Hepatocyte (in vitro differentiated cells): ENCODE measurements at regions not wholly inside any gene's neighbourhood (a gene's known extent, or its start where the extent isn't known, plus 50 kb on each side); places are given as distances from the start of the nearest gene placed in this dataset.

Source experiments
- DNase-seq: peaks from one replicate; pipeline ENCODE4 v3.0.0-alpha.2; 2016; ENCODE audit warnings: low spot score
- H2AFZ ChIP-seq: fragments of 200-600 bp; sonication (generic); 2 replicates; pipeline ENCODE4 v1.6.0; 2016; ENCODE audit warnings: antibody characterized with exemption, mild to moderate bottlenecking
- H3K27ac ChIP-seq: fragments of 200-600 bp; sonication (generic); 2 replicates; pipeline ENCODE4 v1.5.1; 2016; ENCODE audit warnings: mild to moderate bottlenecking
- H3K27me3 ChIP-seq: fragments of 200-600 bp; sonication (generic); 2 replicates; pipeline ENCODE4 v1.6.1; 2016
- H3K36me3 ChIP-seq: fragments of 200-600 bp; sonication (generic); replicated peaks from 2 replicates; pipeline ENCODE4 v1.5.1; 2016; ENCODE audit warnings: low read depth; ENCODE audit not compliant: insufficient read depth
- H3K4me1 ChIP-seq: fragments of 200-600 bp; sonication (generic); 2 replicates; pipeline ENCODE4 v1.5.1; 2016; ENCODE audit warnings: mild to moderate bottlenecking, moderate library complexity; ENCODE audit not compliant: insufficient read depth
- H3K4me2 ChIP-seq: fragments of 200-600 bp; sonication (generic); 2 replicates; pipeline ENCODE4 v1.6.0; 2016
- H3K4me3 ChIP-seq: fragments of 200-600 bp; sonication (generic); 2 replicates; pipeline ENCODE4 v1.5.1; 2016; ENCODE audit warnings: mild to moderate bottlenecking
- H3K79me2 ChIP-seq: fragments of 200-600 bp; sonication (generic); 2 replicates; pipeline ENCODE4 v1.6.0; 2017; ENCODE audit warnings: mild to moderate bottlenecking
- H3K9me2 ChIP-seq: fragments of 200-600 bp; sonication (generic); replicated peaks from 2 replicates; pipeline ENCODE4 v1.6.0; 2017; ENCODE audit warnings: mild to moderate bottlenecking; ENCODE audit not compliant: insufficient read depth
- H3K9me3 ChIP-seq: fragments of 200-600 bp; sonication (generic); 2 replicates; pipeline ENCODE4 v1.5.1; 2016; ENCODE audit warnings: low read depth, mild to moderate bottlenecking
- H4K20me1 ChIP-seq: fragments of 200-600 bp; sonication (generic); 2 replicates; pipeline ENCODE4 v1.6.0; 2016; ENCODE audit warnings: mild to moderate bottlenecking; ENCODE audit not compliant: insufficient read depth, poor library complexity, severe bottlenecking
- EZH2 ChIP-seq: fragments of 200-600 bp; sonication (generic); IDR thresholded peaks from 2 replicates; pipeline ENCODE4 v1.6.1; 2016; ENCODE audit warnings: antibody characterized with exemption, mild to moderate bottlenecking, borderline replicate concordance
- EZH2phosphoT487 ChIP-seq: fragments of 200-600 bp; sonication (generic); IDR thresholded peaks from one replicate; pipeline ENCODE4 v1.6.1; 2018; ENCODE audit warnings: antibody characterized with exemption, mild to moderate bottlenecking, low read depth, moderate library complexity; ENCODE audit not compliant: unreplicated experiment, severe bottlenecking
- WGBS: methylation state at CpG from one replicate; pipeline ENCODE4 v1.1.6; 2016; ENCODE audit warnings: low lambda C conversion rate; ENCODE audit errors: missing lambda C conversion rate; 5-methylcytosine and 5-hydroxymethylcytosine counted together
- TF ChIP-seq, protein P1 (sequence below): fragments of 200-600 bp; sonication (generic); IDR thresholded peaks from 2 replicates; pipeline ENCODE4 v1.5.1; 2016; ENCODE audit warnings: antibody characterized with exemption, mild to moderate bottlenecking; ENCODE audit not compliant: poor library complexity

DNA sequence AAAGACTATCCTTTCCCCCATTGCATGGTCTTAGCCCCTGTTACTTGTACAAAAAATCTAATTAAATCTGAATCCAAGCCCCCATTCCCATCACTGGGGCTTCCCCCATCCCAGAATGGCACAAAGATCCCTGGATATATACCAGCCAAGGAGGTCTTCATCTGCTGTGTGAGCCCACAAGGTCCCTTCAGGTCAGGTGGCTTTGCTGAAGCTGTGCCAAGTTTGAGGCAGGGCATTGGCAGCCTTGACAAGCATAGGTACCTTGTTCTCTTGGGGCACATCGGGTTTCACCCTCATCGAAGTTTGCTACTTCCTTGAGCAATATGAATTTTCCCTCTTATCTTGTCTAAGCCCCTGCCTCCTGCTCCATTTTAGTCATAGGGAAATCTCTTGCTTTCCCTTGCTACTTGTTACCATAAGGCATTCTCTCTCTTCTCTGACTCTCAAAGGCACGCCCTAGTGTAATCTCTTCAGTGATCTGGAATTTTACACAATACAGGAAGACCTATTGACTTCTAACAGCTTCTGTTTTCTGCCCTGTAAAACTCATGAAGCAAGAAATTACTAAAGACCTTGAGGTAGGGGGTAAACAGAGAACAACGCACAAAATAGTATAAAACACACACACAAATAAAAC, 71.4 kb upstream of the COG2 start:
- H3K27ac ChIP-seq: peak overlapping the region; percentile 31

DNA sequence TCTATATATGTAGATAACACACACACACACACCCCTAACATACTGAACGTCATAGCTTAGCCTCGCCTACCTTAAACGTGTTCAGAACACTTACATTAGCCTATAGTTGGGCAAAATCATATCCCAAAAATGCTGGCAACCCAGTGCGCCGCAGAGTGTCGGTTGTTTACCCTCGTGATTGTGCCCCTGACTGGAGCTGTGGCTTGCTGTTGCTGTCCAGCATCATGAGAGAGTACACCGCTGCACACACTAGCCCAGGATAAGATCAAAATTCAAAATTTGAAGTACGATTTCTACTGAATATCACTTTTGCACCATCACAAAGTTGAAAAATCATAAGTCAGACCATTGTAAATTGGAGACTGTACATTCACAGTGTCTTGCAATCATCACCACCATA, 73.1 kb upstream of the COG2 start:
- Histone ChIP-seq H3K4me3 (no peak overlapping the region), H3K79me2 (no peaks in the 10 kb centered on the region), H4K20me1 (no peaks in the 10 kb centered on the region), H3K27ac (no peak overlapping the region), H3K36me3 (no peaks in the 10 kb centered on the region), H3K4me1 (peaks cover 11% of the 10 kb centered on the region), H3K9me2 (no peaks in the 10 kb centered on the region), H3K9me3 (no peaks in the 10 kb centered on the region), H3K27me3 (no peaks in the 10 kb centered on the region), H3K4me2 (no peak overlapping the region), H2AFZ (no peak overlapping the region)
- TF ChIP-seq EZH2phosphoT487: no peak
- TF ChIP-seq, protein P1, sequence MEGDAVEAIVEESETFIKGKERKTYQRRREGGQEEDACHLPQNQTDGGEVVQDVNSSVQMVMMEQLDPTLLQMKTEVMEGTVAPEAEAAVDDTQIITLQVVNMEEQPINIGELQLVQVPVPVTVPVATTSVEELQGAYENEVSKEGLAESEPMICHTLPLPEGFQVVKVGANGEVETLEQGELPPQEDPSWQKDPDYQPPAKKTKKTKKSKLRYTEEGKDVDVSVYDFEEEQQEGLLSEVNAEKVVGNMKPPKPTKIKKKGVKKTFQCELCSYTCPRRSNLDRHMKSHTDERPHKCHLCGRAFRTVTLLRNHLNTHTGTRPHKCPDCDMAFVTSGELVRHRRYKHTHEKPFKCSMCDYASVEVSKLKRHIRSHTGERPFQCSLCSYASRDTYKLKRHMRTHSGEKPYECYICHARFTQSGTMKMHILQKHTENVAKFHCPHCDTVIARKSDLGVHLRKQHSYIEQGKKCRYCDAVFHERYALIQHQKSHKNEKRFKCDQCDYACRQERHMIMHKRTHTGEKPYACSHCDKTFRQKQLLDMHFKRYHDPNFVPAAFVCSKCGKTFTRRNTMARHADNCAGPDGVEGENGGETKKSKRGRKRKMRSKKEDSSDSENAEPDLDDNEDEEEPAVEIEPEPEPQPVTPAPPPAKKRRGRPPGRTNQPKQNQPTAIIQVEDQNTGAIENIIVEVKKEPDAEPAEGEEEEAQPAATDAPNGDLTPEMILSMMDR: no peak
- no peak for TF ChIP-seq EZH2
- no peak for DNase-seq
- 90% methylated on average over 9 of the region's 9 CpGs for WGBS

More for the DNA sequence above, 71.4 kb upstream of the COG2 start:
- no peak for TF ChIP-seq EZH2phosphoT487
- TF ChIP-seq, protein P1: no peak
- no peak for TF ChIP-seq EZH2
- H3K4me3 ChIP-seq: no peak overlapping the region
- no peaks in the 10 kb centered on the region for H3K9me3 ChIP-seq
- H4K20me1 ChIP-seq: no peaks in the 10 kb centered on the region
- no peaks in the 10 kb centered on the region for H3K9me2 ChIP-seq
- H3K27me3 ChIP-seq: no peaks in the 10 kb centered on the region
- 47% methylated on average over 4 of the region's 4 CpGs for WGBS
- peaks cover 13% of the 10 kb centered on the region for H3K4me1 ChIP-seq
- H3K4me2 ChIP-seq: no peak overlapping the region
- no peak for DNase-seq
- H2AFZ ChIP-seq: no peak overlapping the region
- no peaks in the 10 kb centered on the region for H3K79me2 ChIP-seq
- H3K36me3 ChIP-seq: no peaks in the 10 kb centered on the region

DNA sequence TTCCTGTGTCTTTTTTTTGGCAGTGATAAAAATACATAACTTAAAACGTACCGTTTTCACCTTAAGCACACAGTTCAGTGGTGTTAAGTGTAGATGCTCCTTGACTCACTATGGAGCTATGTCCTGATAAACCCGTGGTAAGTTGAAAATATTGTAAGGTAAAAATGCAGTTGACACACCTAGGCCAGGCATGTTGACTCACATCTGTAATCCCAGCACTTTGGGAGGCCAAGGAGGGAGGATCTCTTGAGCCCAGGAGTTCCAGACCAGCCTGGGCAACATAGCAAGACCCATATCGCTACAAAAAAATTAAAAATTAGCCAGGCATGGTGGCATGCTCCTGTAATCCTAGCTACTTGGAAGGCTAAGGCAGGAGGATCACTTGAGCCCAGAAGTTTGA, 73.6 kb upstream of the COG2 start:
- Histone ChIP-seq H3K27me3 (no peaks in the 10 kb centered on the region), H3K4me2 (no peak overlapping the region), H4K20me1 (no peaks in the 10 kb centered on the region), H3K27ac (peak overlapping the region; percentile 43), H2AFZ (no peak overlapping the region), H3K9me3 (no peaks in the 10 kb centered on the region), H3K36me3 (no peaks in the 10 kb centered on the region), H3K9me2 (no peaks in the 10 kb centered on the region), H3K79me2 (no peaks in the 10 kb centered on the region), H3K4me3 (no peak overlapping the region), H3K4me1 (peaks cover 11% of the 10 kb centered on the region)
- TF ChIP-seq, protein P1: no peak
- TF ChIP-seq EZH2phosphoT487: no peak
- no peak for TF ChIP-seq EZH2
- no peak for DNase-seq
- WGBS: 69% methylated on average over 4 of the region's 4 CpGs

DNA sequence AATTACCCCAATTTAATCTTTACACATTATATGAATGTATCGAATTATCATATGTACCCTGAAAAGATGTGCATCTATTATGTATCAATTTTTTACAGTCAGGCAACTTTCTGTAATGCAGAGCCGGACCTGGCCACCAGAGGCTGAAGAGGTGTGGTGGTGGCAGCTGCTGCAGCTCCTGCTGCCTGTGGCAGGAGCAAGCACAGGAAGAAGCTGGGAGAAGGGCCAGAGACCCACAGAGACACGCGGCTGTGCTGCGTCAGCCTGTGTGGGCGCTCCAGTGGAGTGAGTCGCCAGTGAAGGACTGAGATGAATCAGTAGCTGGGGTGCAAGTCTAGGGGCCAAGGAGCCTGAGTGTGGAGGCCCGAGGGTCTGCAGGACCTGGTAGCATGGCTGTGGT, 74.3 kb upstream of the COG2 start:
- H3K4me2 ChIP-seq: no peak overlapping the region
- DNase-seq: peak; percentile 23

More for the DNA sequence above, 74.3 kb upstream of the COG2 start:
- Histone ChIP-seq H4K20me1 (no peaks in the 10 kb centered on the region), H3K27me3 (no peaks in the 10 kb centered on the region), H3K36me3 (no peaks in the 10 kb centered on the region), H3K9me3 (no peaks in the 10 kb centered on the region), H3K27ac (peak overlapping the region; percentile 43), H3K4me3 (no peak overlapping the region), H3K79me2 (no peaks in the 10 kb centered on the region), H2AFZ (no peak overlapping the region), H3K9me2 (no peaks in the 10 kb centered on the region), H3K4me1 (peaks cover 8% of the 10 kb centered on the region)
- 69% methylated on average over 8 of the region's 8 CpGs for WGBS
- no peak for TF ChIP-seq EZH2phosphoT487
- no peak for TF ChIP-seq EZH2
- TF ChIP-seq, protein P1: no peak
